Eye (tissue), 1 donor: ENCODE measurements at regions not wholly inside any gene's neighbourhood (a gene's known extent, or its start where the extent isn't known, plus 50 kb on each side); places are given as distances from the start of the nearest gene placed in this dataset.

ENCODE experiments used
- DNase-seq: peaks from one replicate; pipeline ENCODE4 v3.0.0-alpha.2; 2015

DNA sequence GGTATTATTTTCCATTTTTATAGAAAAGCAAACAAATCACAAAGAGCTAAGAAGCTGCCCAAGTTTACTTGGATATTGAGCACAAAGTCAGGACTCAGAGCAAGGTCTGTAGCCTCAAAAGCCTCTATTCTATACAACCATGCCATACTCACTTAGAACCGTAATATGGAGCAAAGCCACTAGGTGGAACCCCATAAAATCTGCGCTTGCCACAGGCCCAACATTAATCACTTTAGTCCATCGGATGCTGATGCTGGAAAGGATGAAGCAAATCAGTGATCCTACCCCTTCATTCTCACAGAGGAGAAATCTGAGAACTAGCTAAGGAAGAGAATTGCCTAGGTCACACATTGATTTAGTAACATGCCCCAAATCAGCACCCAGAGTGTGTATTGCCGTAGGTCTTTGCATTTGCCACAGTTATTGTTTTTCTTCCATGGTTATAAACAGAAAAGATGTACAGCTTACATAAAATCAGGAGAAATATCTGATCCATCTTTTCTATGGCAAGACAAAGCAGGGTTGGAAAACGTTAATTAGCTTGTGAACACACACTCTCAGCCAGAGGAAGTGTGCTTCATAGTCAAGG is 56.7 kb upstream of the RAB38 start:
- peak; percentile 76 for DNase-seq

- no peak for DNase-seq
Measured at GRCh38 chr11:88229303-88229702, 54.1 kb upstream of the RAB38 start.
